HG02870 (cell line): ENCODE measurements at regions not wholly inside any gene's neighbourhood (a gene's known extent, or its start where the extent isn't known, plus 50 kb on each side); places are given as distances from the start of the nearest gene placed in this dataset.

ENCODE experiments used
- ATAC-seq: cut with Tn5 transposase; IDR thresholded peaks from one replicate; pipeline ENCODE4 v1.9.1; 2021; ENCODE audit warnings: mild to moderate bottlenecking, moderate library complexity; ENCODE audit not compliant: unreplicated experiment

DNA sequence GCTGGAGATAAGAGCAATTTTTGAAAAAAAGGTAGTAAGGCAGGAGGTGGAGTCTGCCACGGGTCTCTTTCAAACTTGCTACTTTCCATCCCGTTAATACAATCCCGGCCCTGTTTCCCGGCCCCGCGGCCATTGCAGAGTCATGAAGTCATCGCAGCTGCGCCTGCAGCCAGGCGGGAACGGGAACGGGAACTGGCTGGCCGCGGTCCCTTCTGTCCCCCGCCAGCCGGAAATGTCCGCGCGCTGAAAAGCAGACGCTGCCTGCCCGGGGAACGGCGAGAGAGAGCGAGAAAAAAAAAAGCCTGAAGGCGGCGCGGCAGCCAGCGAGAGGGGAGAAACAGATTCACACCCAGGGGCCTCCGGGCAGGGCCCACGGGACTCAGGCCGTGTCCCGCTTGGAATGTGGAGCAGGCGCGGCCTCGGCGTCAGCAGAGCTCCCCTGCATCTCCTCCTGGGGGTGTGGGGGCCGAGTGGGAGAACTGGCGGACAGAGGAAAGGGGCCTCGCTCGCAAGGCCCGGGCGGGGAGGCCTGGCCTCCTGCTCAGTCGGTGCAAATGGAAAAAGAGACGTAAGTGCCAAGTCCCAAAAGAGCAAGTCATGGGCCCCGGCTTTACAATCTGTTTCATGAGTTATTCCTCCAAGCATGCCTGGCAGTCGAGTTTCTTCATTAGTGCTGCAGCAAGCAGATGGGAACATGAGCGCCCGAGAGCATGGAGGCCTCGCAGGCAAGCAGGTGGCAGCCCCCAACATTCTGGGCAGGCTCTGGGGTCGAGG lies 201.2 kb upstream of the GAS1 start:
- no peak for ATAC-seq

GRCh38 chr9:87149799-87150198 lies 202.5 kb upstream of the GAS1 start:
- ATAC-seq, result no peak

- no peak for ATAC-seq
Observed at GRCh38 chr9:87152256-87152655, 204.9 kb upstream of the GAS1 start.

DNA sequence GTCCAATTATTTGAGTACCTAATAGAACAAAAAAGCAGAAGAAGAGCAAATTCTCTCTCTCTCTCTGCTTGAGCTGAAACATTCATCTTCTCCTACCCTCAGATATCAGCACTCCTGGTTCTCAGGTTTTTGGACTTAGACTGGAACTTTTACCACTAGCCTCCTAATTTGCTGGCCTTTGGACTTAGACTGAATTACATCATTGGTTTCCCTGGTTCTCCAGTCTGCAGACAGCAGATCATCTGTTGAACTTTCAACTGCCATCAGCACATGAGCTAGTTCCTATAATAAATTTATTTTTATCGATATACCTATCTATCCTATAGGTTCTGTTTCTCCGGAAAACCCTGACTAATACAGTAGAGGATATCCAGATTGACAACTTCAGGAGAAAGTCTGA lies 208.9 kb upstream of the GAS1 start:
- ATAC-seq, result no peak

- ATAC-seq, result no peak
Observed at GRCh38 chr9:87157366-87158031, 210.2 kb upstream of the GAS1 start.

GRCh38 chr9:87158765-87159164 lies 211.5 kb upstream of the GAS1 start:
- ATAC-seq, result no peak

DNA sequence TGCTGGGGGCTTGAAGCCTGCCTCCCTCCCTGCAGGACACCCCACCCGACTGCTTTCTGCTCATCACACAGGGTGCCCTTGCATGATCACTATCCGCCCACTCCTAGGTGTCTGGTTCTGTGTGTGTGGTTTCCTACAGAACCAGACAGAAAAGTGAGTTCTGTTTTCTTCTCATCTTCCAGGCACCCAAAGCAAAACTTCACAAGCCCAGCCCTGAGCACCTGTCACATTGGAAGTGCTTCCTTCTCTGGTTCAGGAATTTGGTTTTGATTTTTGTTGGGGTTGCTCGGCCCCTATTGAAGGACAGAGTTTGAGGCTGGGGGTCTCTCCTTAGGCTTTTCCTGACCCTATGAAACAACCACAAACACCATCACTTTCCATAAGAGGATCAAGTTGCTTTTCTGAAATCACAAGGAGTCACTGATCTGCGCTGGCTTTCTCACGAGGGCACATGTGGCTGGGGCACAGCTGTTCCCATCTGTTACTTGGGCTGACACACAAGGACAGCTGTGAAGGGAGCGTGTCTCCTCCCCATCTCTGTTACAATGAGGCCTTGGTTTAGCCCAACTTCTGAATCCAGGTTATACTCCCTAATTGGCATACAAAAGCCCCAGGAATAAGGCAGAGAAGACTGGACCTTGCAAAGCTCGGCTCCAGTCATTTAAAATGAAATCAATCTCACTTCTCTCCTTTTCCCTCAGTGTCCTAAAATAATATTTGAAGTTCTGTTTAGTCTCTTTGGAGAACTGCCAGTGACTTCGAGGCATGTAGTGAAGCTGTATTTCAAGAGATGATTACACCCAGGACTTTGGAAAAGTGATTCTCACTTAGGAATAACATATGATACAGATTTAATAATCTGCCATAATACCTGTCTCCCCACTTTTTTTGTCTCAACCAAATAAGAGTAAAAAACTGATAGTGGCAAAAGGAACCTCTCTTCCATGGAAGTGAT lies 213.1 kb upstream of the GAS1 start:
- no peak for ATAC-seq

DNA sequence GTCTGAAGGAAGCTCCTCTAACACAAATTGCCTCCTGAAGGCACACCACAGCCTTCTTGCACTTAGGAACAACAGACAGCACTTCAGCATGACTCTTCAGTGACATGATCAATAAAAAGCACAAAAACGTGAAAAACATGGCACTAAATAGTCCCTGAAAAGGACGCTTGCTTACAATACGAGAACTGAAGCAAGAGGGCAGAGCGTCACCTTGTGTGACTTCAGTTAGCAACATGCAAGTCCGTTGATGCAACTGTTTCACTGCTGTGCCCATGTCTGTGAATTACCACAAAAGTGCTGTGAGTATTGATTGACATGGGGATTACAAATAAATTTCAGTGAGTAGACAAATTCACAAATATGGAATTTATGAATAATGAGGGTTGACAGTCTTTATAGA lies 219.9 kb upstream of the GAS1 start:
- no peak for ATAC-seq

DNA sequence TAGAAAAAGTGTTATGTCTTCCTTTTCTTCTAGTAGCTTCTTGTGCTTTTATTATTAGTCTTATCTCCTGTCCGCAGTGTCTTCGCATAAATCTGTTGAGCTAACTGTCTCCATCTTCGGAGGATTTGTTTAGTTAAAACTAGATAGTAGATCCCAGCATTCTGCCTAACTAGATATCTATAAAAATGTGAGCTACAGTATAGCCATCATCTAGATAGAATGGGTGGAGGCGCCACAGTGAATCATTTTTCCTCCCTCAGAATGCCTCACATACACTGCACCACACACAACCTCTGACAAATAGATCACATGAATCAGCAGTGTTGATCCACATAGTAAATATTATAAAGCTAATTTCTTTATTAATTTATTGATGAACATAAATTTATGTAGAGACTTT lies 220.3 kb upstream of the GAS1 start:
- no peak for ATAC-seq

DNA sequence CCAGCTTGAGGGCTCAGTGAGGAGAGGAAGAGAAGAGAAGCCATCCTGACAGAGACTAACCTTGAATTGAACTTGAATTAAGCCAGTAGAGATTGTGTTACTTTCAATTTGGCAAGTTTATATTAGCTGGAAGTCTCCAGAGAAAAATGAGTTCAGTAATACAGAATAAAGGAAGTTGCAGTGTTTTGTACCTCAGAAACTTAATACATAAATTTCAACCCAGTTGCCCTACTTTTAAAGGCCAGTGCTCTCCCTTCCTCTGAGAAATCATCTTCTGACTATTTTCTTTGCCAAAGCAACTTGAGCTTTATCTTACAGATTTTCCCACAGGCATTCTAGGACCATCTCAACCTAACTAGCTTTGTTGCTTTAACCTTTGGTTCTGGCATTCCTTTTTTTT lies 231.0 kb upstream of the GAS1 start:
- no peak for ATAC-seq

- ATAC-seq, result no peak
Observed at GRCh38 chr9:87179553-87180340, 232.4 kb upstream of the GAS1 start.

DNA sequence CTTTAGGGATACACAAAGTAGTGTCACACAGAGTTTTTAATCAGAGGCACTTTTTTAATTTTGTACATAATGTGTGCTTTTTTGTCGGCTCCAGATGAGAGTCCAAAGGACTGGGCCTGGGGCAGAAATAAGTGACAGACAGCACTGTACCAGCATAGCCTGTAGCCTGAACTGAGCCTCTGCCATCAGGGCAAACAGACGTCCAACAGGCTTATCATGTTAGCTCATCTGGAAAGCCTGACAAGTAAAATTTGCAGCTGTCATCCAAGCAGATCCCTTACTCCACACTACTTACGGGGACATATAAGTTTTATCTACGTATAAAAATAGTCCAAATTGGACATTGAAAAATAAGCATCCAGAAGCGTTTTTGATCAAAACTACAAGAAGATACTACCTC lies 233.1 kb upstream of the GAS1 start:
- ATAC-seq, result no peak

GRCh38 chr9:87180841-87181240 lies 233.5 kb upstream of the GAS1 start:
- no peak for ATAC-seq

GRCh38 chr9:87181670-87182069 lies 234.4 kb upstream of the GAS1 start:
- ATAC-seq, result no peak

DNA sequence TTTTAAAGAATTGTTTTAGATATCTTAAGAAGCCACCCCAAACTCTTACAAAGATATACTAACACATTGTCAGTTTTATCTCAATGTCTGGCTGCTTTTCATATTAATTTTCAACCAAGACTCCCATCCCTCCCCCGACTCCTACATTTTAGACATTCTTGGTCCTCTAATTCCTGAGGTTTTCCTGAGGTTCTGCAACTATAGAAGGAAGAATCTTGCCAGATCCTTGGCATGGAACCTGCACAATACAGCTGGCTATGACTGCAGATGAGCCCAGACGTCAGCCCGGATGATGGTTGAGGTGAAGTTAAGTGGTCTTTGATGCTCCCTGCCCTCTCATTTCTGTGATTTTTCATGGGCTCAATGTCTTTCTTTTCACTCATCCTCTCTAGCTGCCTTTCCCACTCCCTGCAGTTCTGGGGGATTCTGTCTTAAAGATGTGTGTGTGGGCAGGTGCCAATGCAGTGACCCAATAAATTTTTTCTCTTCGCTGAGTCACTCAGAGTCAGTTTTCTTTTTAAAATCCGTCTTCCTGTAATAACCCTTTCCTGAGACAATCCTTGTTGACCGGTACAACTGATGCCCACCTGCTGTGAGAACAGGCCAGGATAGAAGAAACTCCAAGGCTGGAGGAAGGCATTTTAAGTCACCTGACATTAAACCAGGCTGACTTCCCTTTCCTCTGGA lies 237.8 kb upstream of the GAS1 start:
- ATAC-seq, result no peak

DNA sequence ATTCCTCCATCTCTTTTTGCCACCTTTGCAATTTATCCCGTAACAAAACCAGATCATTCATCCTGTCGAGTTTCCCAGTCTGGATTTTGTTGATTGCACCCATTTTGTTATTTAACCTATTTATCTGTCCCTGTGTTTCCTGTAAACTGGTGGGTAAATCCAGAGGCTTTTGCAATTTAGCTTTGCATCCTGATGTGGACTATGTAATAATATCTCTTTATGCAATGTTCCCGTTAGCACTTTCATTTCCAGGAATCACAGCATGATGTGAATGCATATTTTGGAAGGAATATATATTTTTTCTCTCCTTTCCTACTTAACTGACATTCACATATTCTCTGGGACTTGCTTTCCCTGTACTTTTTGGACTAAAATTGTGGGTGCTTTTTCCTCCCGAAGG lies 240.3 kb upstream of the GAS1 start:
- no peak for ATAC-seq

GRCh38 chr9:87189006-87189405 lies 241.7 kb upstream of the GAS1 start:
- no peak for ATAC-seq

DNA sequence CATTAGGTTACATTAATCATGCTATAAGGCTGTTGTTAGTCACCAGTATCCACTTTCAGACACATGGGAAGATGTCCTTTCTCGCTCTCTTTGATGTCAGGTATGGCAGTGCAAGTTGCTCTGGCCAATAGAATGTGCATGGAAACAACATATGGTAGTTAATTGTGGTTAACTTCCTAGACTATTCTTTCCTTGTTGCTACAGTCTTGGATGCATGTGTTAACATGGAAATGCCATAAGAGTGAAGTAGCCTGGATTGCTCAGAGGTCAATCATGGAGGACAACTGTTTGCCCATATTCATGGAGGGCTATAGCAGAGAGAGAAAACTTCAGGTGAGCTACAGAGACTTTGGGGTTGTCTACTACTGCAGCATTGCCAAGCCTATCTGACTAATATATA lies 245.8 kb upstream of the GAS1 start:
- ATAC-seq, result no peak

GRCh38 chr9:87193925-87194868 lies 246.9 kb upstream of the GAS1 start:
- ATAC-seq, result no peak
